Omental fat pad (tissue), 3 donors: ENCODE measurements at regions not wholly inside any gene's neighbourhood (a gene's known extent, or its start where the extent isn't known, plus 50 kb on each side); places are given as distances from the start of the nearest gene placed in this dataset.
"Not testable (repeated sequence)": the region's sequence is repeated elsewhere in the genome, so short reads cannot be mapped to it uniquely, and the experiment has no call there.

Experiments
- ATAC-seq: fragments of 150-250 bp; one replicate; pipeline ENCODE4 v1.9.1; 2016; ENCODE audit warnings: mild to moderate bottlenecking, moderate library complexity; ENCODE audit not compliant: low FRiP score
- DNase-seq: peaks from one replicate; pipeline ENCODE4 v3.0.0-alpha.2; 2019; ENCODE audit warnings: low spot score
- CTCF ChIP-seq, 3 donors: fragments of 450-650 bp; IDR thresholded peaks; one replicate each; pipeline ENCODE4 v1.5.1; 2016 to 2017; ENCODE audit warnings: antibody characterized with exemption in 3 of 3, mild to moderate bottlenecking in 3 of 3, moderate library complexity in 2 of 3

GRCh38 chr7:112540839-112541577 lies 60.2 kb downstream of the LSMEM1 start:
- DNase-seq, result no peak
- TF ChIP-seq CTCF (IDR thresholded peaks at IDR 0.05), result no peak
- ATAC-seq, result no peak

GRCh38 chr7:112546723-112547513 lies 66.1 kb downstream of the LSMEM1 start:
- no peak for ATAC-seq
- no peak for DNase-seq
- no peak for TF ChIP-seq CTCF (IDR thresholded peaks at IDR 0.05)

- no peak for DNase-seq
- no peak for ATAC-seq
- TF ChIP-seq CTCF (IDR thresholded peaks at IDR 0.05), result no peak
These were observed 67.1 kb downstream of the LSMEM1 start for GRCh38 chr7:112547916-112548315.

- ATAC-seq (no peak), DNase-seq (no peak)
- peak in 1 of 3 donors; percentile 6 for TF ChIP-seq CTCF (IDR thresholded peaks at IDR 0.05)
These were observed 69.8 kb downstream of the LSMEM1 start for GRCh38 chr7:112550468-112551060.

GRCh38 chr7:112551521-112551920 lies 70.7 kb downstream of the LSMEM1 start:
- ATAC-seq, DNase-seq: not testable (repeated sequence)

- TF ChIP-seq CTCF (IDR thresholded peaks at IDR 0.05), result no peak
- no peak for DNase-seq
- no peak for ATAC-seq
These were observed 73.8 kb downstream of the LSMEM1 start for GRCh38 chr7:112554591-112554990.

- DNase-seq (no peak), ATAC-seq (no peak)
- TF ChIP-seq CTCF (IDR thresholded peaks at IDR 0.05), result no peak
These were observed 75.8 kb downstream of the LSMEM1 start for GRCh38 chr7:112556633-112557032.
